ENCODE measurements at regions not wholly inside any gene's neighbourhood (a gene's known extent, or its start where the extent isn't known, plus 50 kb on each side); places are given as distances from the start of the nearest gene placed in this dataset.

DNA sequence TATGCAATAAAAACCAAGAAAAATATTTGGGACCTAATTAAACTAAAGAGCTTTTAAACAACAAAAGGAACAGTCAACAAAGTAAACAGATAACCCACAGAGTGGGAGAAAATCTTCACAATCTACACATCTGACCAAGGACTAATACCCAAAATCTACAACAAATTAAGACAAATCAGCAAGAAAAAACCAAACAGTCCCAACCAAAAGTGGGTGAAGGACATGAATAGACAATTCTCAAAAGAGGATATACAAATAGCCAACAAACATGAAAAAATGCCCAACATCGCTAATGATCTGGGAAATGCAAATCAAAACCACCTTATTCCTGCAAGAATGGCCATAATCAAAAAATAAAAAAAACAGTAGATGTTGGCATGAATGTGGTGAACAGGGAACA, 250.1 kb downstream of the C1D start:
- no peak for TF ChIP-seq POLR2A (IDR thresholded peaks at IDR 0.05)
- no peak for TF ChIP-seq CTCF (IDR thresholded peaks at IDR 0.05)

Data from adrenal gland (tissue), 5 donors.